Aorta (tissue), 5 donors: ENCODE measurements at regions not wholly inside any gene's neighbourhood (a gene's known extent, or its start where the extent isn't known, plus 50 kb on each side); places are given as distances from the start of the nearest gene placed in this dataset.

Source experiments
- ATAC-seq: fragments of 200-7000 bp; cut with Tn5 transposase; one replicate; pipeline ENCODE4 v1.9.1; 2022; ENCODE audit warnings: moderate library complexity; ENCODE audit not compliant: low FRiP score
- DNase-seq, 2 donors: peaks; one replicate each; pipeline ENCODE4 v3.0.0-alpha.2; 2020
- H3K27ac ChIP-seq, 2 donors: one replicate each; pipeline ENCODE4 v1.5.1; 2013; ENCODE audit warnings: low read length in 2 of 2, mild to moderate bottlenecking in 2 of 2, moderate library complexity in 2 of 2, control low read depth in 1 of 2, inconsistent platforms in 1 of 2, low read depth in 1 of 2
- H3K27me3 ChIP-seq, 2 donors: one replicate each; pipeline ENCODE4 v1.6.1; 2013; ENCODE audit warnings: control low read depth in 1 of 2, low read length in 1 of 2, mild to moderate bottlenecking in 1 of 2, moderate library complexity in 1 of 2; ENCODE audit not compliant: insufficient read depth in 2 of 2, control insufficient read depth in 1 of 2
- H3K36me3 ChIP-seq, 2 donors: one replicate each; pipeline ENCODE4 v1.6.1; 2013; ENCODE audit warnings: control low read depth in 1 of 2, low read length in 1 of 2, mild to moderate bottlenecking in 1 of 2; ENCODE audit not compliant: insufficient read depth in 2 of 2, control insufficient read depth in 1 of 2
- H3K4me1 ChIP-seq, 2 donors: one replicate each; pipeline ENCODE4 v1.6.1; 2013; ENCODE audit warnings: low read length in 2 of 2, control low read depth in 1 of 2, mild to moderate bottlenecking in 1 of 2, moderate library complexity in 1 of 2; ENCODE audit not compliant: insufficient read depth in 2 of 2, control insufficient read depth in 1 of 2
- H3K4me3 ChIP-seq, 2 donors: one replicate each; pipeline ENCODE4 v1.5.1; 2013; ENCODE audit warnings: low read length in 2 of 2, control low read depth in 1 of 2, mild to moderate bottlenecking in 1 of 2
- H3K9me3 ChIP-seq: one replicate; pipeline ENCODE4 v1.6.1; 2013; ENCODE audit warnings: mild to moderate bottlenecking, low read length; ENCODE audit not compliant: control insufficient read depth
- WGBS, 2 donors: extraction: QIAGEN DNeasy Blood & Tissue Kit; methylation state at CpG; one replicate each; pipeline ENCODE4 v1.1.7; 2013; 5-methylcytosine and 5-hydroxymethylcytosine counted together
- intact Hi-C, 2 donors: fragments of 100-400 bp; cut with DNase I; formaldehyde crosslinking; loops; one replicate each; pipeline versions ENCODE4 v1.14.2 to v1.15.0; 2022
- donor health status: healthy with polysubstance abuse.
- donor health status: Bipolar disorder and iron deficiency.
- donor health status: DM: no; HTN: no; CAD: no.
- donor health status: DM: no; HTN: no; CAD: no.
- donor health status: DM: yes; HTN: yes; CAD: no.

GRCh38 chr5:135136546-135136945 lies 102.5 kb upstream of the PITX1 start:
- WGBS, 2 donors = 87 to 98% methylated on average over 2 of the region's 2 CpGs
- intact Hi-C loops = no loop called here
- no peaks in the 10 kb centered on the region for H3K4me1 ChIP-seq
- H3K27me3 ChIP-seq = no peaks in the 10 kb centered on the region
- H3K4me3 ChIP-seq = no peak overlapping the region
- H3K36me3 ChIP-seq = no peaks in the 10 kb centered on the region
- DNase-seq (no peak), ATAC-seq (no peak)
- H3K9me3 ChIP-seq = no peaks in the 10 kb centered on the region
- no peak overlapping the region for H3K27ac ChIP-seq

DNA sequence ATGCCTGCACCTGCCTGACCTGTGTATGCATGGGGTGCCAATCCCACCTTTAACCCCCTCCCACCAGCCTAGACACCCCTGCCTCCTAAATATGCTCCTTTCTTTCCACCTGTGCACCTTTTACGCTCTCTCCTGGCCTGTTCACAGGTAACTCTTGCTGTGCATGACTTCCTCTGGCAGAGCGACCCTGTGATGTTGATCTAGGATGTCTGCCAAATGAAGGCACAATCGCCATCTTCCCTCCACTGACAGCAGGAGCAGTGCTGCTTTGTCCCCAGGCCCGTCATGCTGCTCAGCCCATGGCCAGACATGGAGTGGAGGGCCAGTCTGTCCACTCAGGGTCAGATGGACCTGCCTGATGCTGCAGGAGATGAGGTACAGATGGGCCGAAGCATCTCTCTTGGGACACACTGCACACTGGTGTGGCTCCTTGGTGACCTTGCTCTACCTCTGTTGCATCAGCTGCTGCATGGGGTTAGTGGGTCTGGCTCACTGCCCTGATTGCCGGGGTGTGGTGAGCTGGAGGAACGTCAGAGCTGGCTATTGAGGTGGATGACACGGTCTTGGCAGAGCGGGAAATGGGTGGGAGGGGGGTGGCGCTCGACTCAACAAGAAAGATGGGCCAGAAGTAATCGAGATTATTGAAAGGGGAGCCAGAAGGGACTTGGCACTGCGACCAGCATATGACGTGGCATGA lies 101.7 kb upstream of the PITX1 start:
- DNase-seq (peak; percentile 52 to 84), ATAC-seq (no peak)
- 80 to 82% methylated on average over 14 of the region's 14 CpGs for WGBS, 2 donors
- Histone ChIP-seq H3K27me3 (no peaks in the 10 kb centered on the region), H3K4me1 (no peaks in the 10 kb centered on the region), H3K36me3 (no peaks in the 10 kb centered on the region), H3K4me3 (no peak overlapping the region), H3K27ac (no peak overlapping the region), H3K9me3 (no peaks in the 10 kb centered on the region)
- intact Hi-C loops = no loop called here

GRCh38 chr5:135134691-135135381 lies 100.8 kb upstream of the PITX1 start:
- WGBS, 2 donors = 74 to 80% methylated on average over 7 of the region's 7 CpGs
- ATAC-seq = no peak
- H3K9me3 ChIP-seq = no peaks in the 10 kb centered on the region

GRCh38 chr5:135133698-135134515 lies 99.9 kb upstream of the PITX1 start:
- no peak overlapping the region for H3K4me3 ChIP-seq
- ATAC-seq = no peak
- H3K9me3 ChIP-seq = no peaks in the 10 kb centered on the region
- no peaks in the 10 kb centered on the region for H3K4me1 ChIP-seq
- WGBS, 2 donors = 76 to 86% methylated on average over 16 to 18 of the region's 18 CpGs
- H3K27ac ChIP-seq = no peak overlapping the region
- no peaks in the 10 kb centered on the region for H3K27me3 ChIP-seq
- intact Hi-C loops = no loop called here
- DNase-seq = peak in 1 of 2 donors; percentile 29
- no peaks in the 10 kb centered on the region for H3K36me3 ChIP-seq

More at GRCh38 chr5:135134691-135135381, 100.8 kb upstream of the PITX1 start:
- H3K36me3 ChIP-seq = no peaks in the 10 kb centered on the region
- intact Hi-C loops = no loop called here
- no peak overlapping the region for H3K27ac ChIP-seq
- H3K4me3 ChIP-seq = no peak overlapping the region
- peak in 1 of 2 donors; percentile 38 for DNase-seq
- no peaks in the 10 kb centered on the region for H3K4me1 ChIP-seq
- no peaks in the 10 kb centered on the region for H3K27me3 ChIP-seq

DNA sequence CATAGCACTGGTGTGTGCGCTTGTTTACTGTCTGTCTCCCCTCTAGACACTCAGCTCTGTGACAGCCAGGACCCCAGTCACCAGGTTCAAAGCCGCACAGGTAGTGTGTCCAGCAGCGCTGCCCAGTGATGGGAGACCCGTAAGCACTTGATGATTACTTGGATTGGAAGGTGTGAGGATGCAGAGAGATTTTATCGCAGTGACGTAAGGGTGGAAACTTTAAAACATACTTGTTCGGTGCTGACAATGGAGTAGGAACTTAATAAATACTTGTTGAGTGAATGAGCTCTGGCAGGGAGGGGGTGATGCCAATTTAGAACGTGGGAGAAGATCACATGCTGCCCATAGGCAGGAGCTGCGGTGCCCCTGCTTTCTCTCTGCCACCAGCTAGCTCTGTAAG lies 99.2 kb upstream of the PITX1 start:
- DNase-seq = no peak
- no peaks in the 10 kb centered on the region for H3K4me1 ChIP-seq
- no peaks in the 10 kb centered on the region for H3K27me3 ChIP-seq
- H3K9me3 ChIP-seq = no peaks in the 10 kb centered on the region
- no peak overlapping the region for H3K4me3 ChIP-seq
- 88 to 92% methylated on average over 9 of the region's 9 CpGs for WGBS, 2 donors
- H3K36me3 ChIP-seq = no peaks in the 10 kb centered on the region
- H3K27ac ChIP-seq = no peak overlapping the region
- intact Hi-C loops = no loop called here
- no peak for ATAC-seq

DNA sequence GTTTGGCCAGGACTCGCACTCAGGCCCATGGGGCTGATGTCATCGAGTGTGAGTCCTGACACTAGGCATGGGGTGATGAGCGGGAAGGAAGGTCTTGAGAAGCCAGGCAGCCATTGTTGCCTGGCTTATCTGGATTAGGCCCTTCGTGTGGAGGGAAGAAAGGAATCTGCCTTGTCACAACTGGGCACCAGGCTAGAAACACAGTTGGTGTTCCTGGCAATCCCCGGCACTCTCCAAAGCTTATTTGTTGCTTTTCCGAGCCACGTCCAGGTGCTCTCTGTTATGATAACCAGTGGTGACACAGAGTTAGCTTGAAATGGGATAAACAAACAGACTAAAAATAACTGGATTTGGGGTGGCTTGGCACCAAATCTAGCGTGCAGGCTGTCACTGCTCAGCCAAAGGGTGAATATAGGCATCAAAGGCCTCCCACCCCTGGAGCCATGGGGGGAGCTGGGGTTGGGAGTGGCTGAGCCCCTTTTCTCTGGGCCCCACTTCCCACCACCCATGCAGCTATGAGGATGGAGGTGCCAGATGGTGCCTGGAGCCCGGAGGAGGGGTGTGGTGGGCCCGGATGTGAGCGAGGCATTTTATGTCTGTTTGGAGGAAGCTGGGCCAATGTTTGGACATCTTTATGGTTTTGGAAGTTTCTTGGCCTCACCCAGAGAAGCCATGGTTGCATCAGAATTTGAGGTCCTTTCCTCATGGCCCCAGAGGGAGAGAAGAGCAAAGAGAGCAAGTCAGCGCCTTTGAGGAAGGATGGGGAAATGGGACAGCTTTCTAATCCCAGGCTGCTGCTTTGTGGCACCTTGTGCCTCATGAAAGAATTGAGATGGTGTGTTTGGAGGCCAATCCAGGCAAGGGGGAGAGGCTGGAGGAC lies 98.0 kb upstream of the PITX1 start:
- Histone ChIP-seq H3K9me3 (no peaks in the 10 kb centered on the region), H3K27me3 (no peaks in the 10 kb centered on the region), H3K4me3 (no peak overlapping the region), H3K27ac (no peak overlapping the region), H3K4me1 (no peaks in the 10 kb centered on the region), H3K36me3 (no peaks in the 10 kb centered on the region)
- intact Hi-C loops = no loop called here
- WGBS, 2 donors = 74 to 75% methylated on average over 12 of the region's 12 CpGs
- no peak for DNase-seq
- ATAC-seq = no peak

- Histone ChIP-seq H3K4me1 (no peaks in the 10 kb centered on the region), H3K4me3 (no peak overlapping the region), H3K27ac (no peak overlapping the region), H3K9me3 (no peaks in the 10 kb centered on the region), H3K27me3 (no peaks in the 10 kb centered on the region), H3K36me3 (no peaks in the 10 kb centered on the region)
- intact Hi-C loops = no loop called here
- 87 to 95% methylated on average over 7 of the region's 7 CpGs for WGBS, 2 donors
- no peak for ATAC-seq
- DNase-seq = peak in 1 of 2 donors; percentile 26
Observed at GRCh38 chr5:135130261-135131215, 96.5 kb upstream of the PITX1 start.
